Gastrocnemius medialis (tissue), 4 donors: ENCODE measurements at regions not wholly inside any gene's neighbourhood (a gene's known extent, or its start where the extent isn't known, plus 50 kb on each side); places are given as distances from the start of the nearest gene placed in this dataset.

ENCODE experiments used
- ATAC-seq, 2 donors: fragments of 150-250 bp; one replicate each; pipeline ENCODE4 v1.9.1; 2016
- DNase-seq, 2 donors: peaks; one replicate each; pipeline ENCODE4 v3.0.0-alpha.2; 2019
- H3K27ac ChIP-seq, 4 donors: fragments of 200-600 bp; sonication (generic); 1 replicate in 1 of 4; 2 replicates in 3 of 4; pipeline ENCODE4 v1.5.1; 2016 to 2018; ENCODE audit warnings: mild to moderate bottlenecking in 2 of 4, moderate library complexity in 1 of 4
- H3K27me3 ChIP-seq, 3 donors: fragments of 200-600 bp; sonication (generic) in 2 of 3; 1 replicate in 1 of 3; 2 replicates in 2 of 3; pipeline versions ENCODE4 v1.5.1 to v1.6.0; 2016 to 2019; ENCODE audit warnings: mild to moderate bottlenecking in 1 of 3, moderate library complexity in 1 of 3
- H3K36me3 ChIP-seq, 2 donors: fragments of 200-600 bp; sonication (generic) in 1 of 2; one replicate each; pipeline ENCODE4 v1.5.1; 2017 to 2018
- H3K4me1 ChIP-seq, 2 donors: fragments of 200-600 bp; sonication (generic) in 1 of 2; one replicate each; pipeline ENCODE4 v1.5.1; 2016 to 2017; ENCODE audit warnings: mild to moderate bottlenecking in 2 of 2
- H3K4me3 ChIP-seq, 4 donors: fragments of 200-600 bp; sonication (generic) in 3 of 4; 1 replicate in 1 of 4; 2 replicates in 3 of 4; pipeline ENCODE4 v1.5.1; 2016 to 2019; ENCODE audit warnings: mild to moderate bottlenecking in 2 of 4
- H3K9me3 ChIP-seq, 3 donors: fragments of 200-600 bp; sonication (generic) in 2 of 3; 1 replicate in 1 of 3; 2 replicates in 2 of 3; pipeline ENCODE4 v1.5.1; 2016 to 2019
- POLR2A ChIP-seq, 2 donors: fragments of 450-650 bp; IDR thresholded peaks; one replicate each; pipeline ENCODE4 v1.6.1; 2017; ENCODE audit warnings: antibody characterized with exemption in 2 of 2, mild to moderate bottlenecking in 2 of 2, moderate library complexity in 2 of 2
- in situ Hi-C, 4 donors: fragments of 200-750 bp; cut with MboI; loops; one replicate each; pipeline versions ENCODE4 v1.15.0 to v1.8.0; 2017; ENCODE audit warnings: low sequenced_read_pairs in 4 of 4
- intact Hi-C: fragments of 100-400 bp; cut with DNase I; formaldehyde crosslinking; loops from one replicate; pipeline ENCODE4 v1.15.1; 2023; ENCODE audit warnings: low total_unique reads
- TF ChIP-seq, protein P1 (sequence below), 5 experiments: fragments of 450-650 bp in 3 of 5; fragments of 200-600 bp in 2 of 5; sonication (generic) in 2 of 5; IDR thresholded peaks in 4 of 5; conservative IDR thresholded peaks in 1 of 5; 1 replicate in 4 of 5; 2 replicates in 1 of 5; pipeline ENCODE4 v1.5.1; 2016 to 2019; ENCODE audit warnings: antibody characterized with exemption in 5 of 5, mild to moderate bottlenecking in 3 of 5, moderate library complexity in 3 of 5

DNA sequence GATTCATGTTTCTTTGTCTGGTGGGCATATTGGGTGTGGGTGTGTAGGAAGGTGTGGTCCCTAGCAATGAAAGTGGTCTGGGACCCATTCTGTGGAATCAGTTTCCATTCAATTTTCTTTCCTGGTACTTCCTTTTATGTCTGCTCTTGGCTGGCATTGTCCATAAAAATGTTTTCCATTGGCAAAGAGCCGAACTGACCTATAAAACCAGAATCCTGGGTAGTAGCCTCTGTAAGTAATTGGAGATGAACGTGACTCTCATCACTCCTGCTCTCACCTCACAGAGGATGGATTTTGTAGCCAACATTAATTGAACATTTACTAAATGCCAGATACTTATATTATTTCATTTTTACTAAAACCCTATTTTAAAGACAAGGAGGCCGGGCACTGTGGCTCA is 66.5 kb upstream of the IRX3 start:
- Histone ChIP-seq H3K9me3 (no peaks in the 10 kb centered on the region), H3K36me3 (no peaks in the 10 kb centered on the region), H3K27me3 (no peaks in the 10 kb centered on the region), H3K4me1 (no peaks in the 10 kb centered on the region), H3K4me3 (no peak overlapping the region), H3K27ac (no peak overlapping the region)
- DNase-seq (no peak), ATAC-seq (no peak)
- TF ChIP-seq POLR2A (IDR thresholded peaks at IDR 0.05) = no peak
- TF ChIP-seq, protein P1, sequence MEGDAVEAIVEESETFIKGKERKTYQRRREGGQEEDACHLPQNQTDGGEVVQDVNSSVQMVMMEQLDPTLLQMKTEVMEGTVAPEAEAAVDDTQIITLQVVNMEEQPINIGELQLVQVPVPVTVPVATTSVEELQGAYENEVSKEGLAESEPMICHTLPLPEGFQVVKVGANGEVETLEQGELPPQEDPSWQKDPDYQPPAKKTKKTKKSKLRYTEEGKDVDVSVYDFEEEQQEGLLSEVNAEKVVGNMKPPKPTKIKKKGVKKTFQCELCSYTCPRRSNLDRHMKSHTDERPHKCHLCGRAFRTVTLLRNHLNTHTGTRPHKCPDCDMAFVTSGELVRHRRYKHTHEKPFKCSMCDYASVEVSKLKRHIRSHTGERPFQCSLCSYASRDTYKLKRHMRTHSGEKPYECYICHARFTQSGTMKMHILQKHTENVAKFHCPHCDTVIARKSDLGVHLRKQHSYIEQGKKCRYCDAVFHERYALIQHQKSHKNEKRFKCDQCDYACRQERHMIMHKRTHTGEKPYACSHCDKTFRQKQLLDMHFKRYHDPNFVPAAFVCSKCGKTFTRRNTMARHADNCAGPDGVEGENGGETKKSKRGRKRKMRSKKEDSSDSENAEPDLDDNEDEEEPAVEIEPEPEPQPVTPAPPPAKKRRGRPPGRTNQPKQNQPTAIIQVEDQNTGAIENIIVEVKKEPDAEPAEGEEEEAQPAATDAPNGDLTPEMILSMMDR (IDR thresholded peaks at IDR 0.05 in 4 of 5, conservative IDR thresholded peaks at IDR 0.05 in 1 of 5) = no peak
- intact Hi-C loops (no loop called here), in situ Hi-C loops (no loop called here)

DNA sequence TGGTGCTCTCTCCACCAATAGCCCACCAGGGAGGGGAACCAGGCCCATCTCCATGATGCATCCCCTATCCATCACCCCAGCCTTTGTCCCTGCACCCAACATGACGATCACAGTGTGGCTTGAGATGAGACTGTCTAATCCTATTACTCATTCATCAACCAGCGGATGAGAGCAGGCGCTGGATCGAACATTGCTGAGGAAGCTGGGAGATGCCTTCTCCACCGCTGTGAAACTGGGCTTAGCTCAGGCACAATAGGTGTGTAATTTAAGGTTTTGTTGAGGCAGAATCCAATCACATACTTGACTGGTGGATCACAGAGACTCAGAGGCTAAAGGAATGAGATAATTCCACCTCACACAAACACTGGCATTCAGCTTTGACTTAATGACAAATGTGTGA is 64.6 kb upstream of the IRX3 start:
- no peak overlapping the region for H3K4me3 ChIP-seq
- no peak for TF ChIP-seq POLR2A (IDR thresholded peaks at IDR 0.05)
- TF ChIP-seq, protein P1 (IDR thresholded peaks at IDR 0.05 in 4 of 5, conservative IDR thresholded peaks at IDR 0.05 in 1 of 5) = no peak
- no peaks in the 10 kb centered on the region for H3K36me3 ChIP-seq
- ATAC-seq (no peak), DNase-seq (no peak)
- intact Hi-C loops (no loop called here), in situ Hi-C loops (no loop called here)
- H3K4me1 ChIP-seq = no peaks in the 10 kb centered on the region
- H3K27ac ChIP-seq = no peak overlapping the region
- no peaks in the 10 kb centered on the region for H3K9me3 ChIP-seq
- no peaks in the 10 kb centered on the region for H3K27me3 ChIP-seq

DNA sequence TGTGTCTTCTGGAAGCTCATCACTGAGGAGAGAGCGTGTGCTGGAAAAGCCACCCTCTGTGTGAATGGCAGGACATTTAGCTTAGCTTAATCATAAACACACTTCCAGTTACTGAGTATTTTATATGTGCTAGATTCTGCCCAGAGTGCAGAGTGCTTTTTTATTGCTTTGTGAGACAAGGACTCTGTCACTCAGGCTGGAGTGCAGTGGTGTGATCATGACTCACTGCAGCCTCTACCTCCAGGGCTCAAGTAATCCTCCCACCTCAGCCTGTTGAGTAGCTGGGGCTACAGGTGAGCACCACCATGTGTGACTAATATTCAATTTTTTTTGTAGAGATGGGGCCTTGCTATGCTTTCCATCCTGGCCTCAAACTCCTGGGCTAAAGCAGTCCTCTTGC is 61.4 kb upstream of the IRX3 start:
- intact Hi-C loops (no loop called here), in situ Hi-C loops (no loop called here)
- Histone ChIP-seq H3K4me1 (no peaks in the 10 kb centered on the region), H3K36me3 (no peaks in the 10 kb centered on the region), H3K4me3 (no peak overlapping the region), H3K9me3 (no peaks in the 10 kb centered on the region), H3K27me3 (no peaks in the 10 kb centered on the region), H3K27ac (no peak overlapping the region)
- ATAC-seq (no peak), DNase-seq (no peak)
- no peak for TF ChIP-seq POLR2A (IDR thresholded peaks at IDR 0.05)
- TF ChIP-seq, protein P1 (IDR thresholded peaks at IDR 0.05 in 4 of 5, conservative IDR thresholded peaks at IDR 0.05 in 1 of 5) = no peak

DNA sequence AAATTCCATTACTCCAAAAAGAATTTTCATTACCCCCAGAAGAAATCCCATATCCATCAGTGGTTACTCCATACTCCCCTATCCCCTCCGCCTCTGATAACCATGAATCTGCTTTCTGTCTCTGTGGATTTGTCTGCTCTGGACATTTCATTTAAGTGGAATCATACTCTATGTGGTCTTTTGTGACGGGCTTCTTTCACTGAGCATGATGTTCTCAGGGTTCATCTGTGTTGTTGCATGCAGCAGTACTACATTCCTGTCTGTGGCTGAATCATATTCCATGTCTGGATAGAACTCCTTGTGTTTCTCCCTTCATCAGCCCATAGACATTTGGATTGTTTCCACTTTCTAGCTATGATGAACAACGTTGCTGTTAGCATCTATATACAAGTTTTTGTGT is 59.5 kb upstream of the IRX3 start:
- DNase-seq (no peak), ATAC-seq (no peak)
- TF ChIP-seq, protein P1 (IDR thresholded peaks at IDR 0.05 in 4 of 5, conservative IDR thresholded peaks at IDR 0.05 in 1 of 5) = no peak
- no peak for TF ChIP-seq POLR2A (IDR thresholded peaks at IDR 0.05)
- Histone ChIP-seq H3K27me3 (no peaks in the 10 kb centered on the region), H3K4me3 (no peak overlapping the region), H3K4me1 (no peaks in the 10 kb centered on the region), H3K27ac (no peak overlapping the region), H3K9me3 (no peaks in the 10 kb centered on the region), H3K36me3 (no peaks in the 10 kb centered on the region)
- intact Hi-C loops = no loop called here
- in situ Hi-C loops = no loop called here
